ENCODE measurements at regions not wholly inside any gene's neighbourhood (a gene's known extent, or its start where the extent isn't known, plus 50 kb on each side); places are given as distances from the start of the nearest gene placed in this dataset.
A peak's percentile ranks its signal among the peaks of the same experiment; 100 is the strongest.

DNA sequence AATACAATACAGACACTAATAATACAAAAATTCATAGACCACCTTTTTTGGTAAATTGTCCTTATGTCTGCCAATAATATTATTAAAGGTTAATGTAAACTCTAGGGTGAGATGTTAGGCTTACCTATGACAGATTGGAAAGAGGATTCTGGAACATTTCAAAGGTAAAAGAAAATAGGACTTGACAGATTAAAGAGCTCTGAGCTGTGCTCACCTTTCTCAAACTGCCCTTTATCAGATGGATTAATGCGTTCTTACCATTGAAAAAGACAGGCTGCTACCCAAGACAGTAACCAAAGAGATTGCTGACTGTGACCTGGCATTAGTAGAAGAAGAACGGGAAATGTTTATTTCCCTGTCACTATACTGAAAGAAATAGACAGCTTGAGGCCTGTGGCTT is 156.1 kb upstream of the MRPS30 start:
- DNase-seq, result no peak

DNA sequence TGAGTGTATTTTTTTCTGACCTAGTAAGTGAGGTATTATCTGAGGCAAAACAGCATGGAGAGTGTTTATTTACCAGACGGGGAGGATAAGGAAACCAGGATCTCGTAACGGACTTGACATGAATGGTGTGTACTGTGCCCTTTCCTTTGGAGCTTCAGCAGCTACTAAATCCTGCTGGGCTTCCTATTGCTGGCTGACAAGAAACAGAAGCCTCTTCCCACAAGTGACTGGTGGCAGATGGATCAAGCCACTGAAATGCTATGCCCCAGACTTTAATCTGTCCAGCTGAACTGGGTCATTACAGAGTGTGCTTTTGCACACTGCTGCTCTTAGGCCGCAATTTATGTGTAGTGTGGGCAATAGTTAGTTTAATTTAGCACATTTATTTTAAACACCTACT is 162.7 kb upstream of the MRPS30 start:
- peak in 1 of 2 experiments; percentile 38 for DNase-seq

DNA sequence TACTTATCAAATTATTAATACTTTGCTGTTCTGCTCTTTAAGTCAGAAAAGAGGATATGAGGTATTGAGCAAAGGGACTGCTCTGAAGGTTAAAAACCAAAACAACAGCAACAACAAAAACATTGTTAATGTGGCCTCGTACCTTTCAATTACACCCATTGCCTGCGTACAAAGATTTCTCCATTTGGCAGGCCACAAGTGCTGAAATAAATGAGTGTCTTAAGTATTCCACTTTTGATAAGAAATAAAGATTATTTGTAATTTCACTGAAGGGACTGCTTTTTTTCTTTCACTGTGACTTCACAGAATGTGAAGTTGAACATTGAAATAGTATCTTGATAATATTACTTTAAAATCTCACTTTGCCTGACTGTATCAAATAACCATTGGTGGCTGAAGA is 163.2 kb upstream of the MRPS30 start:
- no peak for DNase-seq

DNA sequence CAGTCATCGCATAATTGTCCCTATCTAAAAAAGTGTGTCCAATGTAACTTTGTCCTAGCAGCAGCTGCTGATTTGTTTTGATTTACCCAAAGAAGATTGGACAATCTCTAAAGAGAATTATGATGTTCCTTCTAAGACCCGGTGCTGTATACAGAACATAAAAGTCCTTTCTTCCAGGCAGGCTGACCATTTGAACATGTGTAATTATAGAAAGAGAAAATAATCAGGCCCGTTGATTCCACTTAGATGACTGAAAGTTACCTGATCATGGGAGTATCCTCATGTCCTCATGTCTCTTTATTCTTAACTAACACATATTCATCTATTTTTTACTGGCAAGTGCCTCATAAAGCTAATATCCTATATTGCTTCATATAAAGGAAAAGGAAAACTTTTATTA is 164.1 kb upstream of the MRPS30 start:
- DNase-seq, result no peak

DNA sequence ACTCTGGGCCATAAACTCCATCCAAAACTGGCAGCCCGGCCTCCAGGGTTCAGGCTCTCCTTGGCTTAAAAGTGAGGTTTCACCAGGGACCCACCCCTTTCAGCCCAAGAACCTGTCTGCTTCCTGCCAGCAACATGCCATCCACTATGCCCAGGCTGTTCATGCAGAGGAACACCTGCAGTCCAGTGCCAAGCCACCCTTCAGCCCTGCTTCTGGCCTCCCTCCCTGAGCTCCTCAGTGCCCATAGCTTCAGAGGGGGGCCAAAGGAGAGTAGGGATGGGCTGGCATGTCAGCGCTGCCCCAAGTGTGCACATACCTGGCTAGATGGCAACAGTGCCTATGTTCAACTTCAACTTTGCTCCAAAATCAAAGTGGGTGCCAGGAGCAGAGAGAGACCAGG is 166.9 kb upstream of the MRPS30 start:
- DNase-seq, result no peak

DNA sequence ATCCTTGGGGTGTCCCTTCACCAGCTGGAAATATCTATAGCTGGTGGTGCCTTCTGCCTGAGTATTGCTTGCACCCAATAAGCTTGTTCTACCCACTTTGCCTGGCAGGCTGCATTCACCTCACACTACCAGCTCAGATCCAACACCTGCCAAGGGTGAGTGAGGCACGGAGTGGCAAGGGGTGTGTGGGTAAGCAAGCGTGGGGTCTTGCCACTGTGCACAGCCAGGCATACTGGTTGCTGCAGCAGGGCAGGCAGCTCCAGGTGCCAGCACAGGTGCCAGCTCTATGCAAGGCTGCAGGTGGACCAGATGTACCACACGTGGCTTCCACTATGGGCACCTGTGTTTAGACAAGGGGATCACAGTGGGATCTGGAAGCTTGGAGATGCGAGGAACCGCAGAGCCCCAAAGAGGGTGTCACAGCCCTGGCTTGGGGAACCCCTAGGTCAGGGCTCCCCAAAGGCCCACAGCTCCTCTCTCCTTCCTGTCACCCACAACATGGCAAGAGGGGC is 167.7 kb upstream of the MRPS30 start:
- DNase-seq, result no peak

DNA sequence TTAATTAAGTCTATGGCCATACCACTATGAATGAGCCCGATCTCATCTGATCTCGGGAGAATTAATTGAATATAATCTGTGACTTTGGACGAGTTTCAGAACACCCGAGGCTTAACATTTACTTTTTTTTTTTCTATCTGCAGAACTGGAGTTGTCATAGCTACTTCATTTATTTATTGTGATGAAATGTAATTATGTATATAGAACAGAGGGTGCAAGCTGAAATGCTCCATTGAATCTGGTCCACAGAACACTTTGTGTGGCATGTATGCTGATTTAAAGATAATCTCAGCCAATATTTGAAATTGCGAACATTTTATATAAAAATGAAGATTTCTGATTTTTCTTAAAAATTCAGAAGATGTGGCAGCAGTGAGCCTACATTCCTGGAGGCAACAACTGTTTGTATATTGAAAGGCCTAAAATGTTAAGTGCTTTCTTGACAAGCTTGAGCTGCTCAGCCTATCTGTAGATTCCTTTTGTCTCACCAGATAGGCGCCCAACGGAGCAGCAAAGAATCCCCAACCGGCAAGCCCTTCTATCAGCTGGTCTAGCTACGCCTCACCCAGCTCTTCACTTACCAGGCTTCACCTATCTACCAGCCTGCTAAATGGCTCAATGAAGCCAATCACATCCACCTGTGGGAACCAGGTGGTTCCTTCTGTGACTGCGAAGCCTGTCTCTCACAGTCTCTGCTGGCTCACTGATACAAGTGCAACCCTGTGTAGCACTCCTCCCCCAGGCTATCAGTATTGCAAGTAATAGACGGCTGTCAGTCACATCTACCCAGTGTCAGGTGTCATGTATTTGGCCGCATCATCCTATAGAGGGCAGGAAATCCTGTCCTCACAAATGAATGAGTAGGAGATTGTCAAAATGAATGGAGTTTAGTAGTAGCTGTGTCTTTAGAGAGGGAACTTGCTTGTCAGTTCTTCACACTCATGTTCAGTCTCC is 170.6 kb upstream of the MRPS30 start:
- no peak for DNase-seq

DNA sequence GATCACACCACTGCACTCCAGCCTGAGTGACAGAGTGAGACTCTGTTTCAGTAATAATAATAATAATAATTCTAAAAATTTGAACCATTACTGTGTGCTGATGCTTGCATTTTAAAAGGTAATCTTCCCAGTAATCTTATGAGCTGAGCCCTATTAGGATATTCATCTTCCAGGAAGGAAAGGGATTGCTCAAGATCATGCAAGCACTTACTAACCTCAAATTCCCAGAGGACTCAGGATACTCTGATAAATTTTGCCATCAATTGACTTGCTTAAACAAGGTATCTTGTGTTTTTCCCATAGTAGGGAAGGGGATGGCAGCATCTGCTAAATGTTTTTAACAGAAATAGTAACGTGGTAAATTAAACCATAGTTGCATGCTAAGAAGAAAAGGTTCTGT is 176.4 kb upstream of the MRPS30 start:
- DNase-seq, result no peak

DNA sequence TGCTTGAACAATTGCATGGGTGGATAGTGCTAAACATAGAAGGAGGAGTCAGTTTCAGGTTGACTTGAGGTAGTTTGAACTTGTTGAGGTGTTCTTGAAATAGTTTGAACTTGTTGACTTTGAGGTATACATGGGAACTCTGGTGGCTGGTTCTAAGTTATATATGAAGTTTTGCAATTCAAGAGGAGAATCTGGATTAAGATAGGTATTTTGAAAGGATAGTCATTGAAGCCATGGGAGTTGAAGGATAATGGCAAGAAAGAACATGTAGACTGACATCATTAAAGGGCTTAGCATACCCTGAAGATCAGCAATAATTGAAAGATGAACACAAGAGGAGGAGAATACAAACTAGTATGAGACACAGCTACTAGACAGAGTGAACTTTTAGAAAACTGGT is 181.9 kb upstream of the MRPS30 start:
- no peak for DNase-seq

DNA sequence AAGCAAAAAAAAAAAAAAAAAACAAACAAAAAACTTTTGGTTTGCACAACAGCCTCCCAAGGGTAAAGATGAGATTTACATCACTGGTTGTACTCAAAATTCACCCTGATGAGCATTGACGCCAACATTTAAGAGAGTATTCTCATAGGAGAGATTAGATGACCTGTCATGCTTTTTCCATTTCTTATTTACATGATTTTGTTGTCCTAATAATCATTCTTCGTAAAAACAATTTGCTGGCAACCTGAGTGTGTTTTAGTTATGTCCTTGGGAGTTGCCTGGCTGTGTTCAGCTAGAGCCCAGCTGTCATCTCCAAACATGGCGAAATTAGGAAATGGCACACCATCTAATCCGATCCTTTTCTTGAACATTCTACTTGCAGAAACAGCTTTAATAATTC is 186.4 kb upstream of the MRPS30 start:
- DNase-seq, result no peak

DNA sequence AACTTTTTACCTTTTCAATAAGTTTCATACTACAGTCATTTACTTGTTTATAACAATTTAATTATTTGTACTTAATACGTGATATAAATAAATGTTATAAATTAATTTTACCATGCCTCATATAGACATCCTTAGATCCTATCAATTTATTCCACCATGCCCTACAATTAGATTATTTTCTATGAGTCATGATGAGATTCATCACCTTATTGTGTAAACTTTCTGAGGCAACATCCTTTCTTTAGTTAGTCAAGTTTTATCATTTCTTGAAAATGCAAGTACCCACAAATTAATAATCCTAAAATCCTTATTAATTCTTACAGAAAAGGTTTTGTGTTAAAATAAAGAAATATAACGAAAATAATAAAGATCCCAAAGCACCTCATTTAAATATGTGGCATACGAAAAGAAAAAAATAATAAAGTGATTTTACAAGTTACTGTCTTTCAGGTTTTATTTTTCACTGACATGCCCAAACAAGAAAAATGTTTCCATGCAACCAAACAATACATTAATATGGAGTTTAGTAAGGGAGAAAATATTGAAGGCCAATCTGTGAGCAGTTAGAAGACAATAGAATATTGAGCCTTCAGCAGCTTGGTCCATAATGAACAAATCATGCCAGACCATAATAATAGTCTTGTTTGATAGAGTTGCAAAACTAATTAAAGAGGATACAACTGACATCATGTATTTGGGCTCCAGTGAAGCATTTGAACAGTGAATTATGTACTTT is 188.7 kb upstream of the MRPS30 start:
- no peak for DNase-seq

DNA sequence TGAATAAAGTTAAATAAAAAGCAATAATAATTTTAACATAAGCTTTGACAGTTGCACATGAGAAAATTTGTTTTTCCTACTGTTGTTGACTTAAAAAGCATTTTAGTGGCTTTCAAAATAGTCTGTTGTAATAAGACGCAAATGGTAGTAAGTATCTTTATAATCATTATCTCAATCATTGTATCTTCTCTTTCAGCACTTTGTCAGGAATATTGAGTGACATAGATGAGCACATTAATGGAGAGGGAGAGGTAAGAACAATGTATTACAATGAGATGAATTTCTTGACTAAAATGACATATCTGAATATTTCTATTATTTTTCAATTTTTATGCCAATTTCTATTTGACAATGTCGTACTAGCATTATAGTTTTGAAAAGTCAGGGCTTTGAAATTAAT is 193.9 kb upstream of the MRPS30 start:
- DNase-seq, result no peak

DNA sequence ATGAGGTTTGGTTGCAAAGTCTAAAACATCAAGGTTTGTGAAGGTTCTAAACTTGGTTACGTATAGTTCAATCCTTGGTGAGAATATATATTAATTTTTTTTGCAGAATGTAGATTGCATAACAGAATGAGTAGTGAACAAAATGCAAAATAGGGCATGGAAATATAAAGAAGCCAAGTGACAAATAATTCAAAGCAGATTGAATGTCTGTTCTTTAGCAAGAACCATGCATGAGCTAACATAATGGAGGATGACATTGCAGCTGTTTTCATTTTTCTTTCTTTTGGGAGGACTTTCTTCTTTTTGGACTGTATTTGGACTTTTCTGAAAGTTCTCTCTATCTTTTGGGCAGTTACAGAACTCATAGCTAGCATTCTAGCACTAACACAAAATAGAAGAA is 194.8 kb upstream of the MRPS30 start:
- DNase-seq, result no peak

DNA sequence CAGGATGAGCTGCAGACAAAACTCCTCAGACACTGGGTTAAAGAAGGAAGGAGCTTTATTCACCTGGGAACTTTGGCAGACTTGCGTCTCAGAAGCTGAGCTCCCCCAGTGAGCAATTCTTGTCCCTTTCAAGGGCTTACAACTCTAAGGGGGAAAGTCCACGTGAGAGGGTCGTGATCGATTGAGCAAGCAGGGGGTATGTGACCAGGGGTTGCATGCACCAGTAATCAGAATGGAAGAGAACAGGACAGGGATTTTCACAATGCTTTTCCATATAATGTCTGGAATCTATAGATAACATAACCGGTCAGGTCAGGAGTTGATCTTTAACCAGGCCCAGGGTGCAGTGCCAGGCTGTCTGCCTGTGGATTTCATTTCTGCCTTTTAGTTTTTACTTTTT is 202.8 kb upstream of the MRPS30 start:
- DNase-seq, result no peak

DNA sequence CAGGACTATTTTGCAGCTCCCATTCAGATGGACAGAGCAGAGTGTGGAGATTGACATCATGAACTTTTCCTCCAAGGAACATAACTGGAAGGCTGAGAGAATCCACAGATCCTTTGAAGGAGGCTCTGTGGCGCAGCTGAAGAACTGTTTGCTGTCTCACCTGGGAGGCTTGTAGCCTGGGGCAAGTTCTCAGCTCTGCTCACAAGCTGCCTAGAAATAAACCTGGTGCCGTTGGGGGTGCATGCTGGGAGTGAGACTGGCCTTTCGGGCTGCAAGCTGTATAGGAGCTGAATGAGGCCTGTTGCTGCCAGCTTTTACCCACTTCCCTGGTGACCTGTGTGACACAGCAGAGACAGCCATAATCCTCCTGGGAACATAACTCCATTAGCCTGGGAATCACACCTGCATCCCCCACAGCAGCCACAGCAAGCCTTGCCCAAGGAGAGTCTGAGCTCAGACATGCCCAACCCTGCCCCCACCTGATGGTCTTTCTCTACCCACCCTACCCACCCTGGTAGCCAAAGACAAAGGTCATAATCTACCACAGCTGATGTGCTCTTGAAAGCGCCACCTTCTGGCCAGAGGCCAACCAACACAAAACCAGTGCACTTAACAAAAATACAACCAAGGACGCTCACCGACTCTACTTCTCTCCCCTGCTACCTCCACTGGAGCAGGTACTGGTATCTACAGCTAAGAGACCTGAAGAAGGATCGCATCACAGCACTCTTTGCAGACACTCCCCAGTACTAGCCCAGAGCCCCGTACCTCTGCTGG is 205.1 kb upstream of the MRPS30 start:
- DNase-seq, result peak in 1 of 2 experiments; percentile 26

DNA sequence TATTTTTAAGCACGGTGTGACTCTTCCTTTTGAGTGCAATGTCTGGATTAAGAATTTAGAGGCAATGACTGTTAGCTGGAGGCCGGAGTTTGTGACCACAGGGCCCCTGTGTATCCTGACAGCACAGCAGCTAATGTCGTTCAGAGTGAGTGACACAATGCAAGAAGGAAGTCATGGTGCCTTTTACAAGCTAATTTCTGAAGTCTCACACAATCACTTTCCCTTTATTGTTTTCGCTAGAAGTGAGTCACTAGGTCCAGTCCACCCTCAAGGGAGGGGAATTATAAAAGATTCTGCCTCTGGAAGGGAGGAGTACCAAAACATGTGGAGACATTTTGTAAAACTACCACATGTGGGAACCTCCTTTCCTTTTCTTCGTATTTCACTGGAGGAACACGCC is 185.5 kb upstream of the FGF10 start:
- DNase-seq, result no peak

DNA sequence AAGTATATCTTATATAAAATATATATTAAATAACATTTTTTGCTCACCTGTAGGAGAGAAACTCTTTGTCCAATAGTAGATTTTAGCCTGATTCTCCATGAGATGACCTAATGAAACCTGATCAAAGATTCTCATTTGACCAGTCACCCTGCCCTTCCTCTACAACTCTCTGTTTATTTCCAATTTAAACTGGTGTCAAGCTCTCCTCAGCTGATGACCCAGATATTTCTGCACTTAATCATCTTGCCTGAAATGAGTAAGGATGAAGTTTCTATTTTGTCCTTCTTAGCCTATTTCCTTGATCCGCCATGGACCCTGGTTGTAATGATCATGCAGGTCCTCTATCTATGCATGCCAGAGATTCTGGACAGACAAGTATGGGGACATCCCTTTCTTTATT is 179.3 kb upstream of the FGF10 start:
- no peak for DNase-seq

DNA sequence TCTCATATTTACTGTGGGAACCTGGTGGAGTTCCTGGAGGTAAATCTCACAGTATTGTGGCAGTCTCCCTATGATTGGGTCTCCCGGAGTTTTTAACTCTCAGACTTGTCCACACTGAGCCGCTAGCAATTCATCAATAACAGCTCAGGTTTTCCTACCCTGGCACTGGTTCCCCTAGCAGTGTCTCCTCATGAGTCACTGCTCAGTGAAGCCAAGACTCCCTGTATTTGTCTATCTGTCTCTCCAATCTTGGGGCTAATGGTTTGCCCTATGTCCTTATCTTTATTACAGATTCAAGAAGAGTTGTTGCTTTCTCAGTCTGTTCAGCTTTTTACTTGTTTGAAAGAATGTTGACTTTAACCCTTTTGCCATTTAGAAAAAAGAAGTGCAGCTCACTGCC is 176.7 kb upstream of the FGF10 start:
- DNase-seq, result peak in 1 of 2 experiments; percentile 21

DNA sequence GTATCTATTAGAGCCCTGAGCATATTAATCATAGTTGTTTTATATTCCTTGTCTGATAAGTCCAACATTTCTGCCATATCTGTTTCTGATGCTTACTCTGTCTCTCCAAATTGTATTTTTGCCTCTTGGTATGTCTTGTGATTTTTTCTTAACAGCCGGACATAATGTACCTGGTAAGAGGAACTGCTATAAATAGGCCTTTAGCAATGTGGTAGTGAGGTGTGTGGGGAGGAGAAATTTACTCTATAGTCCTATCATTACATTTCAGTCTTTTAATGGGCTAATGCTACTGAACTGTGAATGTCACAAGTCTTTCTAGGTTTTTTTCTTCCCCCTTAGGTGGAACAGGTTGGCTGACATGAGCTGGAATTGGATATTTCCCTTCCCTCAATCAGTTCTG is 176.1 kb upstream of the FGF10 start:
- no peak for DNase-seq

DNA sequence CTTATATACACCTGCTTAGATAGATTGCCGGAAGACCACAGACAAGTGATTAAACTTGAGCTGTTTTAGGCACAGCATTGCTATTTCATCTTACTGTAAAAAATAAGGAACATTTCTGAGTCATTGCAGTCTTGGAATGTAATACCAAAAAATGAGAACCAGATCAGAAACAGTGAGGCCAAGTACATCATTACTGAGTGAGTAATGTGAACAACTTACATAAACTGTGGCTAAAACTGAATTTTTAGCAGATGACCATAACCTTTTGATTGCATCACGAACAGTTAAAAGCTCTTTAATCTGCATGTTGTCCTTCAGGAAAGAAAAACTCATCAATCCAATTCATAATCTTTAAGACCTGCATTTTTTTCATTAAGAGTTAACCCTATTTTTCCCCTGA is 157.1 kb upstream of the FGF10 start:
- no peak for DNase-seq

DNA sequence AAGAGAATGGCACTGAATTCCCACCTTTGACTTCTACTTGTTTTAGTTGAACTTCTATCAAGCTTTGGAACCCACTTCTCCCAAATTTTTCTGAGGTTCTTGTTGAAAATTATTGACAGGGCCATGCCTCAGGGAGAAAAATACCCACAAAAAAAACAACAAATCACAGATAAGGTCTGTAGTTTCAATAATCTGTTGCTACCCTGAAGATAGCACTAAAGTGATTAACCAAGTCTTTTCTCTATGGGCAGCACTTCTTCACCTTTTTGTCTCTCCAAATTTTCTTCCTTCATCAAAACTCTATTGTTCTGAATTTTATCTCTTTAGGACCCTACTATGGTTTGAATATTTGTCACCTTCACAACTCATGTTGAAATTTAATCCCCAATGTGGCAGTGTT is 154.3 kb upstream of the FGF10 start:
- DNase-seq, result no peak

DNA sequence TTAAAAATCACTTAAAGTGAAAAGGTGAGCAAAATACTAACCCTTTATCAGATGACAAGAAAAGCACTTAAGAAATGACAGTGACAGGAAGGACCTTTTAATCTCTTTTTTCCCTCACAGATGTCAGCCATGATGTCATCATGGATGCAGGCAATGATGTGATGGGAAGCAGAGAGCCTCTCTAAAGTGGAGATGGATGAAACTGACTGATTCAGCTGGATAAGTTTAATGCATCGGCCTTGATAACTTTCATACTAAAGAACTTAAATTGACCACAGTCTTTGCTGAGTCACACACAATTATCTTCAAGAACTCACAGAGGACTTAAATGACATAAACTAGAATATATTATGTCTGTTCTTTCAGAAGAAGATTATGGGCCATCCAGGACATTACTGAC is 153.2 kb upstream of the FGF10 start:
- DNase-seq, result no peak

DNA sequence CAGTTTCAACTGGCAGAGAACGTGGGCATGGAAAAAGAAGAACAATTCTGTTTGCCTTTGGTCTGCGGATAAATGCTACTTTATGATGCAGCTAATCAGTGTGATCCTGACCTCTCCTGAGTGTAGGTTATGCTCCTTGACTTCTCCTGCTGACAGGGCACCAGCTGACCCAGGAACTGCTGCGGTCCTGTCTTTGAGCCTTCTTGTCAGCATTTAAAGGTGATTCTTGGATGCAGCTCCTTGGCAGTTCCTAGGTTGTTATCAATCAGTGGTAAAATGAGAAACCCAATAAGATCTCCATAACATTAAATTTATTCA is 150.3 kb upstream of the FGF10 start:
- DNase-seq, result no peak
